ACC112 (cell line): ENCODE measurements at regions not wholly inside any gene's neighbourhood (a gene's known extent, or its start where the extent isn't known, plus 50 kb on each side); places are given as distances from the start of the nearest gene placed in this dataset.
"Not testable (repeated sequence)": the region's sequence is repeated elsewhere in the genome, so short reads cannot be mapped to it uniquely, and the experiment has no call there.

Experiments used
- H2AFZ ChIP-seq: fragments of 200-600 bp; sonication (generic); one replicate; pipeline ENCODE4 v1.6.0; 2017; ENCODE audit warnings: antibody characterized with exemption, low read length; ENCODE audit not compliant: unreplicated experiment
- H3K27ac ChIP-seq: fragments of 200-600 bp; sonication (generic); 2 replicates; pipeline ENCODE4 v1.5.1; 2014; ENCODE audit warnings: low read depth, mild to moderate bottlenecking, antibody characterized with exemption, low read length, moderate library complexity
- H3K27me3 ChIP-seq: fragments of 200-600 bp; sonication (generic); 2 replicates; pipeline ENCODE4 v1.6.1; 2014; ENCODE audit warnings: mild to moderate bottlenecking, antibody characterized with exemption, low read length, moderate library complexity, mixed read lengths; ENCODE audit not compliant: insufficient read depth
- H3K36me3 ChIP-seq: fragments of 200-600 bp; sonication (generic); 2 replicates; pipeline ENCODE4 v1.6.1; 2016; ENCODE audit warnings: mild to moderate bottlenecking, antibody characterized with exemption, low read length, moderate library complexity, mixed read lengths; ENCODE audit not compliant: insufficient read depth
- H3K4me1 ChIP-seq: fragments of 200-600 bp; sonication (generic); one replicate; pipeline ENCODE4 v1.6.1; 2016; ENCODE audit warnings: low read length, mixed read lengths; ENCODE audit not compliant: insufficient read depth, unreplicated experiment, control insufficient read depth
- H3K4me3 ChIP-seq: fragments of 200-600 bp; sonication (generic); 2 replicates; pipeline ENCODE4 v1.5.1; 2014; ENCODE audit warnings: mild to moderate bottlenecking, low read depth, low read length
- H3K79me2 ChIP-seq: fragments of 200-600 bp; sonication (generic); one replicate; pipeline ENCODE4 v1.6.0; 2016; ENCODE audit warnings: low read length; ENCODE audit not compliant: control insufficient read depth, unreplicated experiment, insufficient read depth

GRCh38 chr3:69647081-69647480 is 92.2 kb upstream of the MITF start:
- no peaks in the 10 kb centered on the region for H3K79me2 ChIP-seq
- H2AFZ ChIP-seq, result no peak overlapping the region
- H3K36me3 ChIP-seq, result no peaks in the 10 kb centered on the region
- H3K4me3 ChIP-seq, result no peak overlapping the region
- H3K27me3 ChIP-seq, result no peaks in the 10 kb centered on the region
- peaks cover 28% of the 10 kb centered on the region for H3K4me1 ChIP-seq
- no peak overlapping the region for H3K27ac ChIP-seq

DNA sequence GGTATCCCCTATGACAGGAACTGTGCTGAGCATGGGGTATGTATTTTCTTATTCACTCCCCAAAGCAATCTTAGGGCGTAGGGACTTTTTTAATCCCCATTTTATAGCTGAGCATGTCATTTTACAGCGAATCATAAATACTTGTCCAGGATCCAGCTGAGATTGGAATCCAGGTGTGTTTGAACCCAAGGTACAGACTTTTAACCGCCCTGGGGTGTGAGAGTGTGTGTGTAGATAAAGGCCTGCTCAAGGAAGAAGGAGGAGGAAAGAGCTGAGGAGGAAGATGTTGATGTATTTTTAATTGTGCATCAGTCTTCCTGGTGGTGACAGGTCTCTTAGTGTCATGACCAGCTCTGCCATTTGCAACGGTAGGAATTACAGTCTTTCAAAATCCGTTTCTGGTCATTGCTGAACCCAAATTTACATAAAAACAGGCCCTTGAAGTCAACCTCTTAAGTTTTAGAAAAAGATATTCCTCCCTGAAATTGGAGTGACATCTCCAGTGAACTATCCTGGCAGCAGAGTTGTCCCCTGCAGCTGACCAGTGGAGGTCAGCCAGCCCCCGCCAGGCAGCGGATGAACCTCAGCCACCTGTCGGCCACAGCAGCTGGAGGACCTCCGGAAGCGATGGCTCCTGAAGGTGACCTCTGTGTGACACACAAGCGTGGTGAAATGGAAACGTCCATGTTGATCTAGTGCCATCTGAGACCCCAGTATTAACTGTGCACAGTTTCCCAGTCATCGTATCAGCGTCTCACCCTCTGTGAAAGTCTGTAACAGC is 92.8 kb upstream of the MITF start:
- no peaks in the 10 kb centered on the region for H3K36me3 ChIP-seq
- H3K4me1 ChIP-seq, result peaks cover 28% of the 10 kb centered on the region
- H3K79me2 ChIP-seq, result no peaks in the 10 kb centered on the region
- no peaks in the 10 kb centered on the region for H3K27me3 ChIP-seq
- H2AFZ ChIP-seq, result no peak overlapping the region
- no peak overlapping the region for H3K4me3 ChIP-seq
- no peak overlapping the region for H3K27ac ChIP-seq

- Histone ChIP-seq H3K4me1 (no peaks in the 10 kb centered on the region), H3K36me3 (no peaks in the 10 kb centered on the region), H3K79me2 (no peaks in the 10 kb centered on the region), H3K4me3 (no peak overlapping the region), H3K27me3 (no peaks in the 10 kb centered on the region), H2AFZ (no peak overlapping the region), H3K27ac (no peak overlapping the region)
Observed at GRCh38 chr3:69642606-69643005, 96.7 kb upstream of the MITF start.

DNA sequence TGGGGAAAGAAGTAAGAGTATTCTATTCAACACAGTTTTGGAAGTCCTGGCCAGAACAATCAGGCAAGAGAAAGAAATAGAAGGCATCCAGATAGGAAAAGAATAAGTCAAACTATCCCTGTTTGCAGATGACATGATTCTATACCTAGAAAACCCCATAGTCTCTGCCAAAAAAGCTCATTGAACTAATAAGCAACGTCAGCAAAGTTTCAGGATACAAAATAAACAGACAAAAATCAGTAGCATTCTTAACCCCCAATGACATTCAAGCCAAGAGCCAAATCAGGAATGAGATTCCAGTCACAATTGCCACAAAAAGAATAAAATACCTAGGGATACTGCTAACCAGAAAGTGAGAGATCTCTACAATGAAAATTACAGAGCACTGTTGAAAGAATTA is 99.4 kb upstream of the MITF start:
- Histone ChIP-seq H3K27me3 (no peaks in the 10 kb centered on the region), H3K79me2 (no peaks in the 10 kb centered on the region), H3K4me3 (no peak overlapping the region), H3K36me3 (no peaks in the 10 kb centered on the region), H3K27ac (no peak overlapping the region), H2AFZ (no peak overlapping the region), H3K4me1 (no peaks in the 10 kb centered on the region)

DNA sequence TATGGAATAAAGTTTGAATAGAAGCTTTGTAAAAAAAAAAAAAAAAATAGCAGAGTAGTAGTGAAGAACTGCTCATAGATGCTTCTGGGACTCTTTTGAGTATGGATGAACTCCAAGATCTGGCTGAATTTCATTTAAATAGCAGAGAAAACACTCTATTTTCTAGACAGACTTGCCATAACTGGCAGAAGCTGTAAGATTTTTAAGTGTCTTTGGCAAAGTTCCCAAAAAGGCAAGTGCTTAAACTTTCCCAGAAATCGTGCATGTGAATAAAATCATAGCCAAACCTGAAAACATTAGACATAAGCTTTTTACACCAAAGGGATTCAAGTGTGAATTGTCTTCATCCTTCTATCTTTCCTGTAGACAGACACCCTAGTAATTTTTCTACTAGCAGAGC is 110.3 kb upstream of the MITF start:
- H2AFZ ChIP-seq, result no peak overlapping the region
- no peak overlapping the region for H3K4me3 ChIP-seq
- H3K36me3 ChIP-seq, result no peaks in the 10 kb centered on the region
- no peaks in the 10 kb centered on the region for H3K4me1 ChIP-seq
- no peaks in the 10 kb centered on the region for H3K79me2 ChIP-seq
- H3K27ac ChIP-seq, result no peak overlapping the region
- H3K27me3 ChIP-seq, result peaks cover 13% of the 10 kb centered on the region; the same call in 1 of the 2 replicates

DNA sequence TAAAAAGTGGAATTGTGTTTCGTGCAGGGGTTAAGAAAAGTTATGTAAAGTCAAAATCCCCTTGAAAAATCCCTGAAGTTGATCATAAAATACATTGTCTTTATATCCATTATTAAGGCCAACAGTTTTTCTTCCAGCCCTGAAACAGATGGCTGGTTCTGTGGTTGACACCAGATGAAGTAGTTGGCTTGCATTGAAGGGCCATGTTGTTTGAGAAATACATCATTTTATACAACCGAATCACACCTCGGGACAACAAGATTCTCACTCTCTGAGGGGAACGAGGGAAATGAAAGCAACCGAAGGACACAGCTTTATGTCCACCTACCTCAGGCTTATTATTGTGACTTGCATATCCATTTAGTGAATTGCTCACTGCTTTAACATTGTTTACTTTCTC is 126.0 kb upstream of the MITF start:
- Histone ChIP-seq H3K27ac (no peak overlapping the region), H2AFZ (no peak overlapping the region), H3K4me1 (no peaks in the 10 kb centered on the region), H3K79me2 (no peaks in the 10 kb centered on the region), H3K36me3 (no peaks in the 10 kb centered on the region), H3K27me3 (peaks cover 24% of the 10 kb centered on the region; the same call in 1 of the 2 replicates), H3K4me3 (no peak overlapping the region)

GRCh38 chr3:69612791-69613190 is 126.5 kb upstream of the MITF start:
- no peak overlapping the region for H2AFZ ChIP-seq
- H3K27ac ChIP-seq, result no peak overlapping the region
- H3K4me3 ChIP-seq, result no peak overlapping the region
- H3K4me1 ChIP-seq, result no peaks in the 10 kb centered on the region
- peaks cover 29% of the 10 kb centered on the region; the same call in 1 of the 2 replicates for H3K27me3 ChIP-seq
- no peaks in the 10 kb centered on the region for H3K79me2 ChIP-seq
- no peaks in the 10 kb centered on the region for H3K36me3 ChIP-seq

DNA sequence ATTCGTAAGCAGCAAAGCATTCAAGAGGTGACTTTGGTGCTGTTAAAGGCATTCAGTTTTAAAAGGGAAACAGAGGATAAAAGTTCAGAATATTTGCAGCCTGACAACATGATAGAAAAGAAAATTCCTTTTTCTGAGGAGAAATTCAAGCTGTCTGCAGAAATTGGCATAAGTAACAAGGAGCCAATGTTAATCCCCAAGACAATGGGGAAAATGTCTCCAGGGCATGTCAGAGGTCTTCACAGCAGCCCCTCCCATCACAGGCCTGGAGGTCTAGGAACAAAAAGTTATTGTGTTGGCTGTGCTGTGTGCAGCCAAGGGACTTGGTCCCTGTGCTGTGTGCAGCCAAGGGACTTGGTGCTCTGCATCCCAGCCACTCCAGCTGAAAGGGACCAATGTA is 129.7 kb upstream of the MITF start:
- H3K27ac ChIP-seq, H3K4me1 ChIP-seq, H2AFZ ChIP-seq, H3K36me3 ChIP-seq, H3K79me2 ChIP-seq, H3K4me3 ChIP-seq: not testable (repeated sequence)
- H3K27me3 ChIP-seq, result peaks cover 52% of the 10 kb centered on the region

DNA sequence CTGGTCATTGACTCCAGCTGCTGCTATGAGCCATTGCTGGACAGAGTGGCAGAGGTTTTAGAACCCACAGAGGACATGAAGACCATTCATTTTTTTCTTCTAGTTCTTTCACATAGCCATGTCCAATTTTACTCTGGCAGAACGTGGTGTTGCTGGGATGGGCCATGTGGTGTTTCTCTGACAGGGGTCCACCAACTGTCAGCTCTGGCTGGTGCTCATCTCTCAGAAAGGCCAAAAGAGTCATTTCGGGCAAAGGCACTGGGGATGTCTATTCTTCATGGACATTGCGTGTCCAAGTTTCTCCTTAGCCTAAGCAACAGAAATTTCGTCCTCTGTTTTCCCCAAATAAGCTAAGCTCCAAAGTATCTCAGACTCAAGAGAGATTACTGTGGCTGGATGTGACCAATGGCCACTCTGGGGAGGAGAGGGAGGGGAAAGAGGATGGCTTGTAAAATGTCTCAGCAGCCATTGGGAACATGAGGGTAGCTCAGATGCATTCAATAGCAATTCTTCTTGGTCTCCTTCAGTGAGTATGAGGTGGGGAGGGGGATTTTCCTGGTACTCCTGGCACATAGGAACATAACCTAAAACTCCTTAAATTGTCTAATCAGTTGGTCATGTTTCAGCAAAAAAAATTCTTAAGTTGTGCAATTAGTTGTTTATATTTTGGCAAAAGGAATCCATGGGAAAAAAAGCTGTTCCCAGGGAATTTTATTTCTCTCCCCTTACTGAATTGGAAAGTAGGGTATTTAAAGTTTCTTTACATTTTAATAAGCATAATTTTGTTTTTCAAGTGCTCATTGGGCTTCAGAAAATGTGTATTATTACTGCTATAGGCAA is 131.6 kb upstream of the MITF start:
- H3K4me1 ChIP-seq, result no peaks in the 10 kb centered on the region
- no peak overlapping the region for H2AFZ ChIP-seq
- H3K79me2 ChIP-seq, result no peaks in the 10 kb centered on the region
- no peak overlapping the region for H3K4me3 ChIP-seq
- H3K36me3 ChIP-seq, result no peaks in the 10 kb centered on the region
- peaks cover 57% of the 10 kb centered on the region for H3K27me3 ChIP-seq
- no peak overlapping the region for H3K27ac ChIP-seq

- H3K27ac ChIP-seq, result no peak overlapping the region
- H3K4me3 ChIP-seq, result no peak overlapping the region
- H3K36me3 ChIP-seq, result no peaks in the 10 kb centered on the region
Observed at GRCh38 chr3:69605867-69606266, 133.4 kb upstream of the MITF start.

More at GRCh38 chr3:69605867-69606266, 133.4 kb upstream of the MITF start:
- Histone ChIP-seq H3K4me1 (no peaks in the 10 kb centered on the region), H3K27me3 (peaks cover 58% of the 10 kb centered on the region), H3K79me2 (no peaks in the 10 kb centered on the region), H2AFZ (no peak overlapping the region)
